DMS 273 (cell line): ENCODE measurements at regions not wholly inside any gene's neighbourhood (a gene's known extent, or its start where the extent isn't known, plus 50 kb on each side); places are given as distances from the start of the nearest gene placed in this dataset.

Experiments used
- DNase-seq: peaks from one replicate; lab custom pipeline; 2025; ENCODE audit not compliant: unreplicated experiment; lab: John Stamatoyannopoulos, UW

- no peak for DNase-seq
Observed at GRCh38 chr11:29009426-29009825, 901.2 kb downstream of the METTL15 start.

DNA sequence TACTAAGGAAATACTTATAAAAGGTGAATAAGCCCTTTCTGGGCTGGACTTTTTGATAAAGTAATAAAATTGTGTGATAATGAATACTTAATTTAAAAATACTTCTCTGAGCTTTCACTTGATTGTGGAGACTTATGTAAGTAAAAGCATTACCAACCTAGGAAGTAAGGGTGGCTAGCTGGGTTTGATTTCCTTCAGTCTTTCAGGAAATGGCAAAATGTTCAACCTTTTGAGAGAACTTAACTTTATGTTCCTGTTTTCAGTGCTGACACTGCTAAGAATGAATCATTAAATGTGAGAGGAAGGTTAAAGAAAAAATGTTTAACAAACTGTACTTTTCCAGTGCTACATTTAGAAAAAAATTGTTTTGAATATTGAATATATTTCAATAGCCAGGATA lies 900.3 kb downstream of the METTL15 start:
- DNase-seq, result no peak

DNA sequence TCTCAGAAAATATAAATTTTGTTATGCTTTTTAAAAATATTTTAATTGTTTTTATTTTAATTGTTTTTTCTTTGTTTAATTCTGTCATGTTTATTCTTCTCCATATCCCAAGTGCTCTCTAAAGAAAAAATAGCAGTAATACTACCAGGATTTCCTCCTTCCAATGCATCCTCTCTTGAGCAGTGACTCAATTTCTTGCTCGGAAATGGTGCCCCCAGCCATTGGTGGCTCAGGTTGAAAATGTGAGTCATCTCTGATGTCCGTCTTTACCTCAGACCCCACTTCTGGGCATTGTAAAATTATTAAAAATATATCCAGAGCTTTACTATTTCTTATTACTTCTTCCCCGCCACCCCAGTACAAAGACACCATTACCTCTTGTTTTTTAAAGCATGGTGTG lies 898.5 kb downstream of the METTL15 start:
- no peak for DNase-seq

GRCh38 chr11:29005401-29005980 lies 897.3 kb downstream of the METTL15 start:
- no peak for DNase-seq

GRCh38 chr11:29002816-29003215 lies 894.6 kb downstream of the METTL15 start:
- no peak for DNase-seq

GRCh38 chr11:28999620-29000019 lies 891.4 kb downstream of the METTL15 start:
- no peak for DNase-seq

DNA sequence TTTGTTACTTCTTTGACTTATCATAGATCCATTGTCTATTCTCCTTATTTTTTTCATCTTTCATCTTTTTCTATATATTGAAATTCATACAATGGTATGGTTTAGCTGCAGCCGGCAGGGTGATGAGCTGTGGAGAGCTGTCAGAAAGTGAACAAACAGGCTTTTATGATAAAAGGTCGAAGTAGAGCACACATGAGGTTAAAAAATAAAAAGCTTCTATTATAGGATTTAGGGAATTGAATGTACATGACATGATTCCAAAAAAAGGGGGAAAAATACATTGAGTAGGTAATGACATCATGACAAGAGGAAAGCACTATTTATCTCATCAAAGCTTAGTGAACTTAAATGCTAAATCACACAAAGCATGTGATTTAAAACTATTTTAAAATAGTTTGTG lies 884.8 kb downstream of the METTL15 start:
- no peak for DNase-seq

- no peak for DNase-seq
Observed at GRCh38 chr11:28984231-28984630, 876.0 kb downstream of the METTL15 start.

- no peak for DNase-seq
Observed at GRCh38 chr11:28983780-28984179, 875.6 kb downstream of the METTL15 start.

DNA sequence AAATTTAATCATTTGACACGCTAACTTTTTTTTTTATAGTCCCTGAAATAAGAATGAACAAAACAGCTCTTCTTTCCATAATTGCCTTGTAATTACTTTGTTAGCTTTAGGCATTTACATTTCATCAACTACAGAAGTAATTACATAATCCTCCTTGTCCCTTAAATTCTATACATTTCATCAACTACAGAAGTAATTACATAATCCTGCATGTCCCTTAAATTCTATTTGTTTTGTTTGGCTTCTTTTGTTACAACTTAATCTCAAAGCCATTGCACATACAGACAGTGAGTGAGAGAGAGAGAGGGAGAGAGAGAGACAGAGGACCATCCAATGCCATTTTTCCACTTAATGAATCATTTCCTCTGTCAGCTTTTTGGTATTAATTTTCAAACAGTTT lies 873.2 kb downstream of the METTL15 start:
- DNase-seq, result no peak

- DNase-seq, result no peak
Observed at GRCh38 chr11:28976801-28977145, 868.6 kb downstream of the METTL15 start.

DNA sequence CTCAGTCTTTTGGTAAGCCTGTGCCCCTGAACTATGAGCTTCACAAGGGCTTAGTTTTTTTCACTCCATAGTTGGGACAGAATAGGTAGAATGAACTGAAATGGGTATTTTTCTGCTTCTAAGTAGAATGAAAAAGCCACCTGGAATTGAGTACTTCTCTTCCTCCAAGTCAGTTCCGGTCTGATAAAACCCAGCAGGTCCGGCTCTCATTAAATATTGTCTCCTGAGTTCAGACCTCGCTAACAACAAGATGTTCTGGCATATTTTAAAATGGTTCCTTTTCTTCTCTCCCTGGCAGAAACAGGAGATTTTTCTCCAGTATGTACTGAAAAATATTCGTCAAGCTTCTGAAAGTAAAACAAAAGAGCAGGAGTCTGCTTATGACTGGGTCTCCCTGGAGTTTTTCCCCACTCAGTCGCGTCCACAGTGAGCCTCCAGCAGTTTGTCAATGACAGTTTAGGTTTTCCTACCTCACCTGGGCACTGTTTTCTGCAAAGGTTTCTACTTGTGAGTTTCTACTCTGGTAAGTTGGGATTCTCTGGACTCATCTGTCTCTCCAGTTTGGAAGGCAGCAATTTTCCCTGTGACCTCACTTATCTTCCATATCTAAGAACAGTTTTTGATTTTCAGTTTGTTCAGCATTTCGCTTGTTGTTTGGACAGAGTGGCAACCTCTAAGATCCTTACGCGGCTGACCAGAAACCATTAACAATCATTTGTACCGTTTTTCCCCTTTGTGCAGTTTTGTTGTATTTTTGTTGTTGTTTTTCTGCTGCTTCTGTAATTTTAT lies 868.0 kb downstream of the METTL15 start:
- no peak for DNase-seq

GRCh38 chr11:28969832-28970231 lies 861.6 kb downstream of the METTL15 start:
- no peak for DNase-seq

DNA sequence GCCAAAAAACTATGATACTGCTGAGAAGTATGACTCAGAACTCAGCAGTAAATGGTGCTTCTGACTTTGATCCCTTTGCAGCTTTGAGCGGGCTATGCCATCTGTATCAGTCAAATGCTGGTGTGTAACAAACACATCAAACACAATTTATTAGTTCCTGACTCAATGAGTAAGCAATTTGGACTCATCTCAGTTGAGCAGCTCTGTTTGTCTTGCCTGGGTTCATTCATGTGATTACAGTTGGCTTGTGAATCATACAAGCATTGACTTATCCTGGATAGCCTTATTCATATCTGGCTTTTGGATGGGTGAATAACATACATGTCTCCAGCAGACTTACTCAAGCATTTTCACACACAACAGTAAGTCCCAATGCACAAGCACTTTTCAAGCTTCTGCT lies 858.8 kb downstream of the METTL15 start:
- DNase-seq, result no peak

DNA sequence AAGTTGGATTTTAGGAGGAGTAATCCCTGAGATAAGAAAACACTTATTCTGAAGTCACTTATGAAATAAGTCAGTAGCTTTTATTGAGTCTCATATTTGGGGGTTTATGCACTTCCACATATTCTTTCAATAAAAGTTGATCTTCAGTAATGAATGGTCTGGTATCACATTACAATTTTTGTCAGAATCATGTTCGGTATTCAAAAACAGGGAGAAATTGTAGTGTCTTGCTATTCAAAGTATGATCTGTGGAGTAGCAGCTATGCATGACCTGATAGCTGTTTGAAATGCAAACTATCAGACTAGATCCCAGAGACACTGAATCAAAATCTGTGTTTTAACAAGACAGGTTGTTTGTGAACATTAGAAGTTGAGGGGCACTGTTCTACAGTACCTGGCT lies 857.6 kb downstream of the METTL15 start:
- no peak for DNase-seq

DNA sequence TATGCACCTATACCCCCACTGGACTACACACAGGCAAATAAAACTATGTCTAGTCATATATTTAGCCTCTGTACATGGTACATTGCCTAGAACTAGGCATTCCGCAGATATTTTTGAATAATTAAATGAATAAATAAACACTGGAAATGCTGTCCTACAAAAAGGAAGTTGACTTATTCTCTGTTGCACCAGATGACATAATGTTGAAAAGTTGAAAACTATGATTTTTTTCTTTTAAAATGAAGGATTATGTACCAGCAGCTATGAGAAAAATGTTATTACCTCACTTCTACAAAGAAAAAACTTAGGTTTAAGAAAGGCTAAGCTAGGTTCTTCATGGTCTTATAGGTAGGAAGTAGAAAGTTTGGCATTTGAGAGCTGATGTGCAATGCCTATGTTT lies 856.6 kb downstream of the METTL15 start:
- DNase-seq, result no peak

GRCh38 chr11:28963187-28963586 lies 855.0 kb downstream of the METTL15 start:
- DNase-seq, result no peak

DNA sequence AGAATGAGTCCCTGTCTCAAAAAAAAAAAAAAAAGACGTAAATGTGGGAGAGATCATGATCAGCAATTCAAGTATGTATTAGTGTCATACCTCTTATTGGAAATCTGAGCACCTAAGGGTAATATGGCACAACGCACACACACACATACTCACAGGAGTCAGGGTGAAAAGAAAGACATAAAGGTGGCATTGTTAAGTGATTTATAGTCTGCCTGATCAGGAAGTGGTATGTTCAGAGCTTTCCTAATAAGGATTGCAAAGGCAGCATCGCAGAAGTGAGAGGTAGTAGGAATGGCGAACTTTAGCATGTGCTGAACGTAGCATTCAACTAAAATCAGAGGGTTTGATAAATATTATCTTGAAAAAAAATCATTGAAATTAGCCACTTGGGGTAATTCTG lies 854.3 kb downstream of the METTL15 start:
- DNase-seq, result no peak

DNA sequence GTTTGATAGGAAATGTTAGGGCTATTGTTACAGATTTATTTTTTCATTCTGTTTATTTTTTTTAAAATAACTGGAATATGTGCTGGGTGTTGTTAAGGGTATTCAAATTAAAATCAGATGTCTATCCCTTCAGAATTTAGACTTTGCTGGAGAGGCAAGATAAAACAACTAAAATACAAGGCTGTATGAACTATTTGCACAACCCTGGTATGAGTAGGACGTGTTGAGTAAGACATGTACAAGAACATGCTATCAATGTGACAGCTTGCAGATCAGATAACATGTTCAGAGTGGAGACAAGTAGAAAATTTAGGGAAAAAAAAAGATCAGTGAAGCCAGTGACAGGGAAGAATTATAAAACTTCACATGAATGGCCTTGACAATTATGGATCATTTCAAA lies 853.5 kb downstream of the METTL15 start:
- DNase-seq, result no peak

GRCh38 chr11:28956446-28956845 lies 848.3 kb downstream of the METTL15 start:
- no peak for DNase-seq

GRCh38 chr11:28951191-28951590 lies 843.0 kb downstream of the METTL15 start:
- no peak for DNase-seq

- no peak for DNase-seq
Observed at GRCh38 chr11:28939381-28939780, 831.2 kb downstream of the METTL15 start.

GRCh38 chr11:28938091-28938490 lies 829.9 kb downstream of the METTL15 start:
- no peak for DNase-seq
